Gastrocnemius medialis (tissue), 4 donors: ENCODE measurements at regions not wholly inside any gene's neighbourhood (a gene's known extent, or its start where the extent isn't known, plus 50 kb on each side); places are given as distances from the start of the nearest gene placed in this dataset.

Source experiments
- POLR2A ChIP-seq, 2 donors: fragments of 450-650 bp; IDR thresholded peaks; one replicate each; pipeline ENCODE4 v1.6.1; 2017; ENCODE audit warnings: antibody characterized with exemption in 2 of 2, mild to moderate bottlenecking in 2 of 2, moderate library complexity in 2 of 2
- TF ChIP-seq, protein P1 (sequence below), 5 experiments: fragments of 450-650 bp in 3 of 5; fragments of 200-600 bp in 2 of 5; sonication (generic) in 2 of 5; IDR thresholded peaks in 4 of 5; conservative IDR thresholded peaks in 1 of 5; 1 replicate in 4 of 5; 2 replicates in 1 of 5; pipeline ENCODE4 v1.5.1; 2016 to 2019; ENCODE audit warnings: antibody characterized with exemption in 5 of 5, mild to moderate bottlenecking in 3 of 5, moderate library complexity in 3 of 5

DNA sequence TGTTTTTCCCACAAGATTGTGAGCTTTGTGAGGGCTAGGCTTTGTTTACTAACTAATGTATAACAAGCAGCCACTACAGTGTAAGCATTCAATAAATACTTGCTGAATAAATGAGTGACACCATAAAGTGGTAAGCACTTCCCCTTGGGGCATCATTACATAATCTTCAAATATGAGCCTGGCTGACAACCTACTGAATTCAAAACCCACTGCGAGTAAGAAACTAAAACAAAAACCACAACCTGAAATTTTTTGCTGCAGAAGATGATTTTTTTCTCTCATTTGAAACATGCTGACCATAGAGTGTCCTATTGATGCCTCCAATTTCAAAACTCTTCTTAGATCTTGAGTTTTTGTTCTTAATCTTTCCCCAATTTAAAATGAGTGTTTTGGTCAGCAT, 331.3 kb upstream of the CCNG1 start:
- TF ChIP-seq, protein P1, sequence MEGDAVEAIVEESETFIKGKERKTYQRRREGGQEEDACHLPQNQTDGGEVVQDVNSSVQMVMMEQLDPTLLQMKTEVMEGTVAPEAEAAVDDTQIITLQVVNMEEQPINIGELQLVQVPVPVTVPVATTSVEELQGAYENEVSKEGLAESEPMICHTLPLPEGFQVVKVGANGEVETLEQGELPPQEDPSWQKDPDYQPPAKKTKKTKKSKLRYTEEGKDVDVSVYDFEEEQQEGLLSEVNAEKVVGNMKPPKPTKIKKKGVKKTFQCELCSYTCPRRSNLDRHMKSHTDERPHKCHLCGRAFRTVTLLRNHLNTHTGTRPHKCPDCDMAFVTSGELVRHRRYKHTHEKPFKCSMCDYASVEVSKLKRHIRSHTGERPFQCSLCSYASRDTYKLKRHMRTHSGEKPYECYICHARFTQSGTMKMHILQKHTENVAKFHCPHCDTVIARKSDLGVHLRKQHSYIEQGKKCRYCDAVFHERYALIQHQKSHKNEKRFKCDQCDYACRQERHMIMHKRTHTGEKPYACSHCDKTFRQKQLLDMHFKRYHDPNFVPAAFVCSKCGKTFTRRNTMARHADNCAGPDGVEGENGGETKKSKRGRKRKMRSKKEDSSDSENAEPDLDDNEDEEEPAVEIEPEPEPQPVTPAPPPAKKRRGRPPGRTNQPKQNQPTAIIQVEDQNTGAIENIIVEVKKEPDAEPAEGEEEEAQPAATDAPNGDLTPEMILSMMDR (IDR thresholded peaks at IDR 0.05 in 4 of 5, conservative IDR thresholded peaks at IDR 0.05 in 1 of 5), result no peak
- TF ChIP-seq POLR2A (IDR thresholded peaks at IDR 0.05), result no peak
